D721Med (cell line): ENCODE measurements at regions not wholly inside any gene's neighbourhood (a gene's known extent, or its start where the extent isn't known, plus 50 kb on each side); places are given as distances from the start of the nearest gene placed in this dataset.

Source experiments
- DNase-seq: peaks from one replicate; pipeline ENCODE4 v3.0.0; 2011; ENCODE audit warnings: low spot score; ENCODE audit not compliant: insufficient read length
- FAIRE-seq: peaks from 2 replicates; lab custom pipeline; 2011; peaks lifted over from hg19 to GRCh38; lab: Jason Lieb, UNC
- CTCF ChIP-seq: IDR thresholded peaks from 2 replicates; pipeline ENCODE4 v1.5.1; 2012; ENCODE audit warnings: mild to moderate bottlenecking, control low read depth; ENCODE audit not compliant: insufficient read depth; ENCODE audit errors: missing control alignments

- no peak for DNase-seq
- FAIRE-seq = no peak
- TF ChIP-seq CTCF = no peak
These were observed 134.1 kb downstream of the LURAP1L start for GRCh38 chr9:12908895-12909294.

GRCh38 chr9:12915366-12915954, 140.6 kb downstream of the LURAP1L start:
- FAIRE-seq (no peak), DNase-seq (no peak)
- TF ChIP-seq CTCF = no peak

DNA sequence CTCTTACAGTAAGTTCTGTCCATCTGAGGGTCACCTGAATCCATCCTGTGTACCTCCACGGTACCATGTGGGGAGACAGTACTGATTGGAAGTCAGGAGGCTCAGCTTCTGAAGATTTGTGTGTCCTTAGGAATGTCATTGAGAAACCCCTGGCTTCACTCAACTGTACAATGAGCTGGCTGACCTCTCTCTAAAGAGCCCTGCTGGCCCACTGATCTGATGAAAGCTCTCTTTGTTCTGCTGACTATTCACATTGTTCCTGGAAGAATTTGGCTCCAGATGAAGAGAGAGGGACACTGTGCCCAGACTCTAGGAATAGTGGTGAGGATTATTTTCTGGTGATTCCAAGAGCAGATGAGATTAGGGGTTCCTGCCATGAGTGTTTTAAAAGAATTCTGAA, 141.2 kb downstream of the LURAP1L start:
- no peak for FAIRE-seq
- no peak for TF ChIP-seq CTCF

DNA sequence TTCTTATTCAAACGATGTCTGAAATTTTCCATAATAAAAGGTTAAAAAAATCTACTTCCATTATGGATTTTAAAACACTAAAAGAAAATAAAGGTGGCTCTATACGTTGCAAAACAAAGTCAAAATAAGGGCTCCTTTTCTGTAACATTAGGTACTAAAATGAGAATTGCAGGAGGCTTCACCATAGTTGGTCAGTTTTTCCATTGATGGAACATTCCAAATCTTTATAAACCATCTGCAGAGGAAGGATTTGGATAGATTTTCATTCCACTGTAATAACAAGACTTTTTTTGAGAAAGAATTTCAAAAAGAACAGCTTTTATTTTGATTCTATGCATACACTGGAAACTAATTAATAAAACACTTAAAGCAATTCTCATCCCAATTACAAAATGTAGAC, 145.6 kb downstream of the LURAP1L start:
- DNase-seq = no peak
- no peak for FAIRE-seq
- TF ChIP-seq CTCF = no peak

More for the DNA sequence above, 141.2 kb downstream of the LURAP1L start:
- DNase-seq = no peak

GRCh38 chr9:12921621-12922020, 146.8 kb downstream of the LURAP1L start:
- TF ChIP-seq CTCF = no peak
- no peak for FAIRE-seq
- DNase-seq = no peak

DNA sequence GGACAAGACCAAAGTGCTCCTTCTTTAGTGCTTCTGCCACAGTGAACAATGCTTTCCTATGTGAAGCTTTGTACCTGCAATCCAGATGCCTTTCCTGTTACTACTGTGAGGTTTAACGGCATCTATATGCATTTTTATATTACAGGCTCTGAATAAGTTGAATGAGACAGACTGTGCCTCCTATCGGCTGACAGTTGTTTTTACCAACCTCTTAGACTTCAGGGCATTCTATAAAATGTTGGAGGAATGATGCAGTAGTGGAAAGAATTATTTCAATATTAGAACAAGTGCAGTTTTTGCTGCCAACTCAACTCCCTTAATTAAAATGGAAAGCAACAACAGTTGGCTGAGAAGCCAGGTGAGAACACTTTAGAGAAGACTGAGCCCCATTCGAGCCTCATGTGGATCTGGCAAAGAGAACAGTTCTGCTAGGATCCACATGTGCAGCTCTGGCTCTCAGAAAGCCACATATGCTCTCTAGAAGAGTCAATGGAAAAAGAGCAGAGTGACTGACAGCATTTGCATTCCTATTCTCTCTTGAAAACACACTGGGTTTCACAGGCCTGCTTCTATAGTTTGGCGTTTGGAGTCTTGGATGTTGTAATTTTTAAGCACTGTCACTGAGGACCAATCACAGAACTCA, 147.5 kb downstream of the LURAP1L start:
- no peak for DNase-seq
- FAIRE-seq = no peak
- no peak for TF ChIP-seq CTCF

- no peak for FAIRE-seq
- no peak for TF ChIP-seq CTCF
These were observed 148.7 kb downstream of the LURAP1L start for GRCh38 chr9:12923468-12924009.

More at GRCh38 chr9:12923468-12924009, 148.7 kb downstream of the LURAP1L start:
- no peak for DNase-seq
